Hematopoietic multipotent progenitor cell treated with erythropoietin and hydrocortisone succinate and interleukin-3 and kit ligand, for 6 days (in vitro differentiated cells): ENCODE measurements at regions not wholly inside any gene's neighbourhood (a gene's known extent, or its start where the extent isn't known, plus 50 kb on each side); places are given as distances from the start of the nearest gene placed in this dataset.
"Not testable (repeated sequence)": the region's sequence is repeated elsewhere in the genome, so short reads cannot be mapped to it uniquely, and the experiment has no call there.

ENCODE experiments used
- DNase-seq: peaks from one replicate; pipeline ENCODE4 v3.0.0-alpha.2; 2015

- no peak for DNase-seq
These were observed 827.7 kb downstream of the TMTC2 start for GRCh38 chr12:83514372-83514771.

GRCh38 chr12:83506841-83507240, 820.1 kb downstream of the TMTC2 start:
- no peak for DNase-seq

GRCh38 chr12:83505586-83505985, 818.9 kb downstream of the TMTC2 start:
- no peak for DNase-seq

- not testable (repeated sequence) for DNase-seq
These were observed 813.2 kb downstream of the TMTC2 start for GRCh38 chr12:83499894-83500293.

GRCh38 chr12:83477696-83478095, 791.0 kb downstream of the TMTC2 start:
- no peak for DNase-seq

GRCh38 chr12:83476695-83477690, 790.3 kb downstream of the TMTC2 start:
- DNase-seq = no peak

- DNase-seq = no peak
These were observed 789.3 kb downstream of the TMTC2 start for GRCh38 chr12:83476006-83476405.

GRCh38 chr12:83474369-83474768, 787.7 kb downstream of the TMTC2 start:
- DNase-seq = no peak

GRCh38 chr12:83473408-83474095, 786.8 kb downstream of the TMTC2 start:
- no peak for DNase-seq

- DNase-seq = no peak
These were observed 786.1 kb downstream of the TMTC2 start for GRCh38 chr12:83472772-83473171.

- DNase-seq = no peak
These were observed 785.6 kb downstream of the TMTC2 start for GRCh38 chr12:83472350-83472749.

GRCh38 chr12:83471341-83471740, 784.6 kb downstream of the TMTC2 start:
- DNase-seq = no peak

- no peak for DNase-seq
These were observed 784.0 kb downstream of the TMTC2 start for GRCh38 chr12:83470749-83471148.

GRCh38 chr12:83468988-83469908, 782.5 kb downstream of the TMTC2 start:
- DNase-seq = no peak

GRCh38 chr12:83465632-83466031, 778.9 kb downstream of the TMTC2 start:
- no peak for DNase-seq

GRCh38 chr12:83462419-83462818, 775.7 kb downstream of the TMTC2 start:
- no peak for DNase-seq

- DNase-seq = no peak
These were observed 774.7 kb downstream of the TMTC2 start for GRCh38 chr12:83461336-83461935.

- no peak for DNase-seq
These were observed 764.5 kb downstream of the TMTC2 start for GRCh38 chr12:83451189-83451588.

- DNase-seq = no peak
These were observed 747.9 kb downstream of the TMTC2 start for GRCh38 chr12:83434600-83434999.

- DNase-seq = no peak
These were observed 745.5 kb downstream of the TMTC2 start for GRCh38 chr12:83432176-83432719.

- not testable (repeated sequence) for DNase-seq
These were observed 741.0 kb downstream of the TMTC2 start for GRCh38 chr12:83427586-83428136.

GRCh38 chr12:83414981-83415380, 728.3 kb downstream of the TMTC2 start:
- DNase-seq = no peak
